ENCODE measurements at regions not wholly inside any gene's neighbourhood (a gene's known extent, or its start where the extent isn't known, plus 50 kb on each side); places are given as distances from the start of the nearest gene placed in this dataset.

GRCh38 chr14:98964171-98964570 lies 307.8 kb downstream of the BCL11B start:
- DNase-seq, result peak in 1 of 2 donors; percentile 39
- Mint-ChIP-seq H3K4me1 (peaks cover 15% of the 10 kb centered on the region in 2 donors), H3K4me3 (no peak overlapping the region), H3K9me3 (no peaks in the 10 kb centered on the region), H3K27ac (no peak overlapping the region), H3K27me3 (ENCODE audit: low read depth in 2 of 2) (peaks cover 6 to 16% of the 10 kb centered on the region in 2 donors), H3K36me3 (no peaks in the 10 kb centered on the region)
- Histone ChIP-seq H3K27me3 (ENCODE audit: control insufficient read depth, insufficient read depth, low read length) (no peaks in the 10 kb centered on the region), H3K36me3 (ENCODE audit: control insufficient read depth, insufficient read depth, low read length) (no peaks in the 10 kb centered on the region), H3K27ac (ENCODE audit: low read length) (no peak overlapping the region), H3K4me1 (ENCODE audit: control insufficient read depth, insufficient read depth, low read length) (peaks cover 18% of the 10 kb centered on the region), H3K4me3 (ENCODE audit: low read length) (no peak overlapping the region), H3K9me3 (ENCODE audit: control insufficient read depth, insufficient read depth, low read length) (no peaks in the 10 kb centered on the region)
- intact Hi-C loops (cut with micrococcal nuclease), result no loop called here
- no peak for ATAC-seq
- no peak for TF ChIP-seq CTCF (IDR thresholded peaks at IDR 0.05)
- WGBS (ENCODE audit: insufficient coverage), result 48% methylated on average over 7 of the region's 7 CpGs

- Mint-ChIP-seq H3K4me3 (no peak overlapping the region), H3K4me1 (peaks cover 15% of the 10 kb centered on the region in 2 donors), H3K27ac (peak overlapping the region in 1 of 2 donors; percentile 19), H3K27me3 (ENCODE audit: low read depth in 2 of 2) (peaks cover 6 to 20% of the 10 kb centered on the region in 2 donors), H3K36me3 (no peaks in the 10 kb centered on the region), H3K9me3 (no peaks in the 10 kb centered on the region)
- H3K4me1 ChIP-seq (ENCODE audit: control insufficient read depth, insufficient read depth, low read length), result peaks cover 18% of the 10 kb centered on the region
- DNase-seq (no peak), ATAC-seq (no peak)
- H3K4me3 ChIP-seq (ENCODE audit: low read length), result no peak overlapping the region
- H3K27me3 ChIP-seq (ENCODE audit: control insufficient read depth, insufficient read depth, low read length), result no peaks in the 10 kb centered on the region
- no peaks in the 10 kb centered on the region for H3K36me3 ChIP-seq (ENCODE audit: control insufficient read depth, insufficient read depth, low read length)
- 56% methylated on average over 5 of the region's 5 CpGs for WGBS (ENCODE audit: insufficient coverage)
- intact Hi-C loops (cut with micrococcal nuclease), result no loop called here
- H3K27ac ChIP-seq (ENCODE audit: low read length), result no peak overlapping the region
- no peaks in the 10 kb centered on the region for H3K9me3 ChIP-seq (ENCODE audit: control insufficient read depth, insufficient read depth, low read length)
- TF ChIP-seq CTCF (IDR thresholded peaks at IDR 0.05), result no peak
Measured at GRCh38 chr14:98965076-98965475, 306.9 kb downstream of the BCL11B start.

- Mint-ChIP-seq H3K27me3 (ENCODE audit: low read depth in 2 of 2) (peaks cover 6 to 23% of the 10 kb centered on the region in 2 donors), H3K4me3 (no peak overlapping the region), H3K9me3 (no peaks in the 10 kb centered on the region), H3K4me1 (peaks cover 15% of the 10 kb centered on the region in 2 donors), H3K36me3 (no peaks in the 10 kb centered on the region), H3K27ac (no peak overlapping the region)
- TF ChIP-seq CTCF (IDR thresholded peaks at IDR 0.05), result no peak
- no peaks in the 10 kb centered on the region for H3K9me3 ChIP-seq (ENCODE audit: control insufficient read depth, insufficient read depth, low read length)
- ATAC-seq (no peak), DNase-seq (no peak)
- intact Hi-C loops (cut with micrococcal nuclease), result no loop called here
- H3K4me1 ChIP-seq (ENCODE audit: control insufficient read depth, insufficient read depth, low read length), result peaks cover 18% of the 10 kb centered on the region
- WGBS (ENCODE audit: insufficient coverage), result 100% methylated on average over 2 of the region's 3 CpGs
- no peak overlapping the region for H3K27ac ChIP-seq (ENCODE audit: low read length)
- H3K36me3 ChIP-seq (ENCODE audit: control insufficient read depth, insufficient read depth, low read length), result no peaks in the 10 kb centered on the region
- no peak overlapping the region for H3K4me3 ChIP-seq (ENCODE audit: low read length)
- no peaks in the 10 kb centered on the region for H3K27me3 ChIP-seq (ENCODE audit: control insufficient read depth, insufficient read depth, low read length)
Measured at GRCh38 chr14:98966016-98966415, 306.0 kb downstream of the BCL11B start.

- intact Hi-C loops (cut with micrococcal nuclease), result no loop called here
- 90% methylated on average over 5 of the region's 6 CpGs for WGBS (ENCODE audit: insufficient coverage)
- H3K27ac ChIP-seq (ENCODE audit: low read length), result no peak overlapping the region
- no peaks in the 10 kb centered on the region for H3K36me3 Mint-ChIP-seq
- H3K36me3 ChIP-seq (ENCODE audit: control insufficient read depth, insufficient read depth, low read length), result no peaks in the 10 kb centered on the region
- no peaks in the 10 kb centered on the region for H3K9me3 ChIP-seq (ENCODE audit: control insufficient read depth, insufficient read depth, low read length)
- no peak overlapping the region for H3K4me3 ChIP-seq (ENCODE audit: low read length)
- TF ChIP-seq CTCF (IDR thresholded peaks at IDR 0.05), result no peak
- no peak overlapping the region for H3K4me3 Mint-ChIP-seq
- DNase-seq, result no peak
- no peaks in the 10 kb centered on the region for H3K9me3 Mint-ChIP-seq
- no peak overlapping the region for H3K27ac Mint-ChIP-seq
- ATAC-seq, result no peak
- H3K27me3 Mint-ChIP-seq (ENCODE audit: low read depth in 2 of 2), result peaks cover 1 to 23% of the 10 kb centered on the region in 2 donors
- peaks cover 18% of the 10 kb centered on the region for H3K4me1 ChIP-seq (ENCODE audit: control insufficient read depth, insufficient read depth, low read length)
- no peaks in the 10 kb centered on the region for H3K27me3 ChIP-seq (ENCODE audit: control insufficient read depth, insufficient read depth, low read length)
- H3K4me1 Mint-ChIP-seq, result peaks cover 15% of the 10 kb centered on the region in 2 donors
Measured at GRCh38 chr14:98966475-98967162, 305.4 kb downstream of the BCL11B start.
